HG02642 (cell line): ENCODE measurements at regions not wholly inside any gene's neighbourhood (a gene's known extent, or its start where the extent isn't known, plus 50 kb on each side); places are given as distances from the start of the nearest gene placed in this dataset.
"Not testable (repeated sequence)": the region's sequence is repeated elsewhere in the genome, so short reads cannot be mapped to it uniquely, and the experiment has no call there.

Source experiments
- ATAC-seq: cut with Tn5 transposase; IDR thresholded peaks from one replicate; pipeline ENCODE4 v1.9.1; 2021; ENCODE audit warnings: mild to moderate bottlenecking; ENCODE audit not compliant: unreplicated experiment, poor library complexity

GRCh38 chr4:134914250-134914649 is 712.7 kb upstream of the PABPC4L start:
- not testable (repeated sequence) for ATAC-seq

- no peak for ATAC-seq
Measured at GRCh38 chr4:134911941-134912340, 710.4 kb upstream of the PABPC4L start.

- no peak for ATAC-seq
Measured at GRCh38 chr4:134906404-134907023, 704.9 kb upstream of the PABPC4L start.

GRCh38 chr4:134905061-134905460 is 703.5 kb upstream of the PABPC4L start:
- ATAC-seq: no peak

- no peak for ATAC-seq
Measured at GRCh38 chr4:134888156-134888555, 686.6 kb upstream of the PABPC4L start.

- ATAC-seq: no peak
Measured at GRCh38 chr4:134885436-134885835, 683.8 kb upstream of the PABPC4L start.

GRCh38 chr4:134883831-134884449 is 682.4 kb upstream of the PABPC4L start:
- ATAC-seq: no peak

- no peak for ATAC-seq
Measured at GRCh38 chr4:134879019-134879418, 677.4 kb upstream of the PABPC4L start.

- no peak for ATAC-seq
Measured at GRCh38 chr4:134867027-134867426, 665.4 kb upstream of the PABPC4L start.

- ATAC-seq: no peak
Measured at GRCh38 chr4:134865675-134866074, 664.1 kb upstream of the PABPC4L start.

GRCh38 chr4:134862116-134862515 is 660.5 kb upstream of the PABPC4L start:
- no peak for ATAC-seq

GRCh38 chr4:134848681-134849080 is 647.1 kb upstream of the PABPC4L start:
- no peak for ATAC-seq

- ATAC-seq: not testable (repeated sequence)
Measured at GRCh38 chr4:134830741-134831140, 629.2 kb upstream of the PABPC4L start.

GRCh38 chr4:134812611-134813010 is 611.0 kb upstream of the PABPC4L start:
- no peak for ATAC-seq

GRCh38 chr4:134807231-134807745 is 605.7 kb upstream of the PABPC4L start:
- no peak for ATAC-seq

- no peak for ATAC-seq
Measured at GRCh38 chr4:134798573-134798972, 597.0 kb upstream of the PABPC4L start.

GRCh38 chr4:134787315-134787714 is 585.7 kb upstream of the PABPC4L start:
- no peak for ATAC-seq

GRCh38 chr4:134780244-134780643 is 578.7 kb upstream of the PABPC4L start:
- ATAC-seq: no peak

- ATAC-seq: no peak
Measured at GRCh38 chr4:134777606-134778005, 576.0 kb upstream of the PABPC4L start.

- ATAC-seq: no peak
Measured at GRCh38 chr4:134773497-134774000, 572.0 kb upstream of the PABPC4L start.

- no peak for ATAC-seq
Measured at GRCh38 chr4:134762053-134762452, 560.5 kb upstream of the PABPC4L start.

- ATAC-seq: no peak
Measured at GRCh38 chr4:134756421-134756820, 554.8 kb upstream of the PABPC4L start.
